Endothelial cell of hepatic sinusoid (primary cell): ENCODE measurements at regions not wholly inside any gene's neighbourhood (a gene's known extent, or its start where the extent isn't known, plus 50 kb on each side); places are given as distances from the start of the nearest gene placed in this dataset.

Experiments
- in situ Hi-C: cut with HindIII; loops from 2 replicates; pipeline ENCODE4 v1.10.0; 2017; ENCODE audit warnings: low sequenced_read_pairs

GRCh38 chr5:5978501-5979376, 399.6 kb downstream of the MED10 start:
- in situ Hi-C loops = no loop called here

- in situ Hi-C loops = no loop called here
Measured at GRCh38 chr5:5971203-5971602, 407.1 kb downstream of the MED10 start.

GRCh38 chr5:5969942-5970483, 408.3 kb downstream of the MED10 start:
- in situ Hi-C loops = no loop called here

DNA sequence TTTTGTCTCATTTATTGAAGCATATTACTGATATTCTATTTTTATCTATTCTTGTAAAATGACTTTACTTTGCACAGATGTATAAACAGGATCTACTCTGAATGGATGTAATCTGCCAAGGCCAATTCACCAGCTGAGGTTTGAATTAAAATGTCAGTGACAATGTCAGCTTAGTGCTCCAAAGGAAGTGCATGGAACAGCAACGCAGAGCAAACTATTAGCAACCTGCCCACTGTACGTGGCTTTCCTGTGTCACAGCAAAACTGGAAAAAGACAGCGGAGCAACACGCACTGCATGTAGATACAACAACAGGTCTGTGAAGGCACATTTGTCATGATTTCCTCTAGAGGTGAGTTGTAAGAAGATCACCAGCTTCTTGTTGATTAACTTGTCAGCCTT, 409.4 kb downstream of the MED10 start:
- in situ Hi-C loops = no loop called here

DNA sequence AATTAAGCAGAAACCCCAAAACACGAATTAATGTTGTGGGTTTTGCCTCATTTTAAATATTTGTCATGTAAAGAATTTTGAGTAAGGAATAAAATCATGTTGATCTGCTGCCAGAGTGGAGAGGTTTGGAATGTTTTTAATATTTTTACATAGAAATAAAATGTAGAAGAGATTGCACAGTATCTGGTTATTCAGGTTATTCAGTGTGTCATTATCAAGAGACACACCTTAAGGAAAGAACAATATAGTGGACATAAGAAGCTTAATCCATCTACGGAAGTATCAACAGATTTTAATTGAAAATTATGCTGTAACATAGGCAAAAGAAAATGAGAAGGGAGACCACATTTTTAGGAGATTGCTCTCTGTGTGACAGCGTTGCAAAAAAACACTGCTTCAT, 410.4 kb downstream of the MED10 start:
- in situ Hi-C loops = no loop called here

- in situ Hi-C loops = no loop called here
Measured at GRCh38 chr5:5967373-5967772, 411.0 kb downstream of the MED10 start.

GRCh38 chr5:5965132-5965531, 413.2 kb downstream of the MED10 start:
- in situ Hi-C loops = no loop called here

DNA sequence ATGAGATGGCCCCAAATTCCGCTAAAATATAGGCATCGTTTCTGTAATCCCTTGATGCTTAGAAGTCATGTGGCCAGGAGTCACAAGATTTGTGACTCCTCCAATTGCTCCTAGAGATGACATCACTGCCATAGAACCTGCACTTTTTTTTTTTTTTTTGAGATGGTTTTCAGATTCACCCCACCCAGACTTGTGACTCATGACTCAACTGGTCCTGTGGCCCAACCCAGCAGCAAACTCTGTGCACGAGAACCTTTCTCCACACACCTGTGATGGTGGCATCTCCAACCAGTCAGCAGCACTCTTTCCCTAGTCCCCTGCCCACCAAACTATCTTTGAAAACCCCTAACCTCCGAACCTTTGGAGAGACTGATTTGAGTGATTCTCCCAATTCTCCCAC, 414.0 kb downstream of the MED10 start:
- in situ Hi-C loops = no loop called here

DNA sequence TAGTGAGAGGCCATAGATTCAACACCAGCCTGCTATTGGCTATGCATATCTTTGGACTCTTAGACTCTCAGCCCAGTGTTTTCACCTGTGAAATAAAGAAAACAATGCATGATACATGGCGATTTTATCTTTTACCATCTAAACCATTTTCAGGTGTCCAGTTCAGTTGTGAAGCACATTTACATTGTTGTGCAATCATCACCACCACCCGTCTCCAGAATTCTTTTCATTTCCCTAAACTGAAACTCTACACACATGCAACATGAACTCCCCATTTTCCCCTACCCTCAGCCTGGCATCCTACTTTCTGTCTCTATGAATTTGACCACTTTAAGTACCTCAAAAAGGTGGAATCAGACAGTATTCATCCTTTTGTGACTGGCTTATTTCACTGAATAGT, 420.6 kb downstream of the MED10 start:
- in situ Hi-C loops = no loop called here

GRCh38 chr5:5954275-5954598, 424.1 kb downstream of the MED10 start:
- in situ Hi-C loops = no loop called here

DNA sequence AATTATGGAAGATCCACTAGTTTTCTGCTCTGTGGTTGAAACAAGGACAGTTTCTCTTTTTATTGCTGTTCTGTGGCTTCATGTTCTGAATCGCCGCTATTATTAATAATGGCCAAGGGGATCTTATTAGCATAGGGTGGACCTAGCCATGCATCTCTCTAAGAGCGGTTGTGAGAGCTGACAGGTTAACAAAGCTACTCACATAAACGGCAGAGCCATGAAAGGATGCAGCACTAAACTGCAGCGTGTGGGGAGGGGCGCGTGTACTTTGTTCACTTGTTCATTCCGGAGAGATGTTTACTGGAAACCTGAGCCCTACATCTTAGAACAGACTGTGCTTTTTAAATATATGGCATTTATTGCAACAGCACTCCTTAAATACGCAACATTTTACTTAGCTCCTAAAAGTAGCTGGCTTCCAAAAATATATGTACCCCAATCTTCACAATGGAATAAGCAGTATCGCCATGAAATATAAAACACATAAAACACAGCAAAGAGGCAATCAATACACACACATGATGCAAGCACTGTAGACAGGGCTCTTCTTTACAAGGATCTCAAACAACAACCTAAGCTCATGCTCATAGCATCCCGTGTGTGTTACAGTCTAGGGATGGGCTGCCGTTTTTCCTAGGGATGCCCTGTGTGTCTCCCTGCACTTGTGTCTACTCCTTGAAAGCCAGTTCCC, 424.6 kb downstream of the MED10 start:
- in situ Hi-C loops = no loop called here

GRCh38 chr5:5951953-5952352, 426.4 kb downstream of the MED10 start:
- in situ Hi-C loops = no loop called here

- in situ Hi-C loops = no loop called here
Measured at GRCh38 chr5:5950658-5951057, 427.7 kb downstream of the MED10 start.

- in situ Hi-C loops = no loop called here
Measured at GRCh38 chr5:5941486-5941885, 436.9 kb downstream of the MED10 start.

DNA sequence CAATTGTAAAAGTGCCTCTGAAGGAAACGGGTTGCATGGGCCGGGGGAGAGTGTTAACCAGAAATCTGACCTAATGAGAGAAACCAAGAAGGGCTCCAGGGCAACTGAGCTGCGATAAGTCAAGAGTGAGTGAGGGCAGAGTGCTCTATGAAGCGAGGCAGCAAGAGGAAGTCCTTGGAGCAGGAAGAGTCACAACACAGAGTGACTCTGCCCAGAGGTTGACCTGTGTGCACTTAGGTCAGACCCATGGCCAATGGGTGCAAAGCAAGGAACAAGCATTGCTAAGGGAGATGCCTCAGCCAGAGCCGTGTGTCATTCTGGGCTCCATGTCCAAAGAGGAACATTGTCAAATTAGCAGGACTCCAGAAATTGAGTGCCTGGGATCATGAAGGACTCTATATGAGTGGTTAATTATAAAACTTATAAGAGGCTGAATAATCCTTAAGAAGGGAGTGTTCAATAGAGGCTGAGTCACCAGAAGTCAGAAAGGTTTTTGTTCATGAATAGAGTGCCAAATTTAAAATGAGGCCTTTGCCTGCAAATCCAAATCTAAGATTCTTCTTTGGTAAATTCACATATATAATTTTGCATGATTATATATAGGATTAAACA, 438.5 kb downstream of the MED10 start:
- in situ Hi-C loops = no loop called here

- in situ Hi-C loops = no loop called here
Measured at GRCh38 chr5:5933651-5934050, 444.7 kb downstream of the MED10 start.

- in situ Hi-C loops = no loop called here
Measured at GRCh38 chr5:5932824-5933223, 445.5 kb downstream of the MED10 start.

DNA sequence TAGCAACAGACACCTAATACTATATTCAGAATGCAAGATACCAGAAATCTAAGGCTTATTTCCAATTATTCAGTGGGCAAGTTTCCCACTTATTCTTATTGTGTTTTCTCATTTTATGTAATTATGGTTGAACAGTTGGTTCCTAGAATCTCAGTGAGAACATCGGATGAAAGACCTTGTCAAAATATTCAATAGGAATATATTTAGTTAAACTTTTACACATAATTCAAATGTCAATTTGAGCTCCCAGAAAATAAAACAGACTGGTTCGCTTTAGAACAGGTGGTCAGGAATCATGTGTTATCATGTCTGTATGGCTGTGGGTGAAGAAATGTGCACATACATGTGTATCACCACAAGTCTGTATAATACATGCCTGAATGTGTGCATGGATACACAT, 447.8 kb downstream of the MED10 start:
- in situ Hi-C loops = no loop called here

GRCh38 chr5:5929291-5930020, 448.9 kb downstream of the MED10 start:
- in situ Hi-C loops = no loop called here

GRCh38 chr5:5925191-5925590, 453.2 kb downstream of the MED10 start:
- in situ Hi-C loops = no loop called here

- in situ Hi-C loops = no loop called here
Measured at GRCh38 chr5:5919411-5919810, 458.9 kb downstream of the MED10 start.
